ENCODE measurements at regions not wholly inside any gene's neighbourhood (a gene's known extent, or its start where the extent isn't known, plus 50 kb on each side); places are given as distances from the start of the nearest gene placed in this dataset.
"Not testable (repeated sequence)": the region's sequence is repeated elsewhere in the genome, so short reads cannot be mapped to it uniquely, and the experiment has no call there.

- intact Hi-C loops (cut with DNase I) = no loop called here
- ATAC-seq = no peak
Observed at GRCh38 chr7:65453341-65454030, 79.8 kb downstream of the ZNF92 start.

GRCh38 chr7:65454469-65454868, 80.8 kb downstream of the ZNF92 start:
- DNase-seq (no peak), ATAC-seq (no peak)
- intact Hi-C loops (cut with DNase I) = no loop called here

More at GRCh38 chr7:65453341-65454030, 79.8 kb downstream of the ZNF92 start:
- no peak for DNase-seq

- DNase-seq; ATAC-seq; intact Hi-C loops (cut with DNase I): not testable (repeated sequence)
Observed at GRCh38 chr7:65455050-65455449, 81.4 kb downstream of the ZNF92 start.

- no peak for DNase-seq
- intact Hi-C loops (cut with DNase I) = no loop called here
- ATAC-seq = no peak
Observed at GRCh38 chr7:65457705-65458104, 84.0 kb downstream of the ZNF92 start.

GRCh38 chr7:65459438-65459837, 85.8 kb downstream of the ZNF92 start:
- no peak for DNase-seq
- intact Hi-C loops (cut with DNase I) = no loop called here
- no peak for ATAC-seq

GRCh38 chr7:65462148-65462716, 88.6 kb downstream of the ZNF92 start:
- ATAC-seq = peak in 1 of 2 donors; percentile 44
- no peak for DNase-seq
- intact Hi-C loops (cut with DNase I) = no loop called here

GRCh38 chr7:65463184-65463583, 89.5 kb downstream of the ZNF92 start:
- intact Hi-C loops (cut with DNase I) = no loop called here
- no peak for DNase-seq
- no peak for ATAC-seq

GRCh38 chr7:65469919-65470558, 96.4 kb downstream of the ZNF92 start:
- intact Hi-C loops (cut with DNase I); DNase-seq; ATAC-seq: not testable (repeated sequence)

- intact Hi-C loops (cut with DNase I) = no loop called here
- DNase-seq (no peak), ATAC-seq (no peak)
Observed at GRCh38 chr7:65471587-65471986, 97.9 kb downstream of the ZNF92 start.

- DNase-seq (no peak), ATAC-seq (no peak)
- intact Hi-C loops (cut with DNase I) = no loop called here
Observed at GRCh38 chr7:65475040-65475726, 101.5 kb downstream of the ZNF92 start.

GRCh38 chr7:65475734-65476319, 102.2 kb downstream of the ZNF92 start:
- no peak for DNase-seq
- intact Hi-C loops (cut with DNase I) = no loop called here
- ATAC-seq = no peak

GRCh38 chr7:65477326-65477725, 103.7 kb downstream of the ZNF92 start:
- intact Hi-C loops (cut with DNase I) = no loop called here
- no peak for ATAC-seq

GRCh38 chr7:65489260-65489767, 115.7 kb downstream of the ZNF92 start:
- ATAC-seq = no peak
- no peak for DNase-seq
- intact Hi-C loops (cut with DNase I) = no loop called here

More at GRCh38 chr7:65477326-65477725, 103.7 kb downstream of the ZNF92 start:
- no peak for DNase-seq

- ATAC-seq; DNase-seq; intact Hi-C loops (cut with DNase I): not testable (repeated sequence)
Observed at GRCh38 chr7:65496697-65497096, 123.0 kb downstream of the ZNF92 start.

- no peak for DNase-seq
- ATAC-seq = no peak
- intact Hi-C loops (cut with DNase I) = no loop called here
Observed at GRCh38 chr7:65503434-65504152, 129.9 kb downstream of the ZNF92 start.

GRCh38 chr7:65504504-65505319, 131.1 kb downstream of the ZNF92 start:
- DNase-seq; intact Hi-C loops (cut with DNase I); ATAC-seq: not testable (repeated sequence)

GRCh38 chr7:65505320-65505633, 131.6 kb downstream of the ZNF92 start:
- DNase-seq; ATAC-seq; intact Hi-C loops (cut with DNase I): not testable (repeated sequence)
